ENCODE measurements at regions not wholly inside any gene's neighbourhood (a gene's known extent, or its start where the extent isn't known, plus 50 kb on each side); places are given as distances from the start of the nearest gene placed in this dataset.

DNA sequence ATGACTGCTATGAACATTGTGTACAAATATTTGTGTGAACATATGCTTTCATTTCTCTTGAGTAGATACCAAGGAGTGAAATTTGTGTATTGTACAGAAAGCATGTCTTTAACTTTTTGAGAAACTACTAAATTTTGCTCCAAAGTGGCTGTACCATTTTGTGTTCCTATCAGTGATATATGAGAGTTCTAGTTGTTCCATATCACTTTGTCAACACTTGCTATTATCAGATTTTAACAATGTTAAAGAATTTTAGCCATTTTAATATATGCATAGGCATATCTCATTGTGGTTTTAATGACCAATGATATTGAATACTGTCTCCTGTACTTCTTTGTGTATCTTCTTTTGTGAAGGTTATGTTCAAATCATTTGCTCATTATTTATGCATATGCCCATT, 142.9 kb upstream of the NR3C1 start:
- no peak overlapping the region for H4K91ac ChIP-seq (replicated peaks; ENCODE audit: insufficient read length, low read length)
- H3K9me3 ChIP-seq (ENCODE audit: insufficient read depth in 2 of 2, low read depth in 1 of 2, low read length in 1 of 2), result no peaks in the 10 kb centered on the region; a peak in 1 of 4 replicates
- no peaks in the 10 kb centered on the region for H3K23me2 ChIP-seq (ENCODE audit: low read depth, low read length)
- H4K8ac ChIP-seq (ENCODE audit: extremely low read depth, insufficient read depth, low read length), result no peak overlapping the region
- no peak overlapping the region for H2BK12ac ChIP-seq (ENCODE audit: low read depth, low read length)
- no peak overlapping the region for H3K4me3 ChIP-seq (ENCODE audit: extremely low read depth in 1 of 4, insufficient read depth in 2 of 4, low read depth in 3 of 4, low read length in 4 of 4)
- H2AK5ac ChIP-seq (ENCODE audit: low read depth, low read length), result no peak overlapping the region
- no peak overlapping the region for H2BK20ac ChIP-seq (ENCODE audit: low read length)
- H4K5ac ChIP-seq (ENCODE audit: insufficient read length, low read depth, low read length), result no peak overlapping the region
- H3K36me3 ChIP-seq (ENCODE audit: control insufficient read depth in 2 of 4, insufficient read depth in 4 of 4, low read length in 3 of 4), result no peaks in the 10 kb centered on the region
- no peaks in the 10 kb centered on the region for H3K27me3 ChIP-seq (replicated peaks in 1 of 4; ENCODE audit: control insufficient read depth in 3 of 4, extremely low read depth in 1 of 4, insufficient read depth in 3 of 4, low read length in 3 of 4)
- H3K9ac ChIP-seq (replicated peaks in 1 of 4; ENCODE audit: extremely low read depth in 1 of 4, low read depth in 3 of 4, low read length in 3 of 4), result no peak overlapping the region
- TF ChIP-seq TBP (IDR thresholded peaks at IDR 0.05; ENCODE audit: low read depth, low read length), result no peak
- no peak for TF ChIP-seq RFX5 (IDR thresholded peaks at IDR 0.05; ENCODE audit: borderline replicate concordance, low read depth, low read length)
- no peak for TF ChIP-seq GABPA (IDR thresholded peaks at IDR 0.05; ENCODE audit: borderline replicate concordance, insufficient read depth, low read length)
- no peak for TF ChIP-seq SRF (IDR thresholded peaks at IDR 0.05; ENCODE audit: low read depth, low read length)
- TF ChIP-seq, protein P1, sequence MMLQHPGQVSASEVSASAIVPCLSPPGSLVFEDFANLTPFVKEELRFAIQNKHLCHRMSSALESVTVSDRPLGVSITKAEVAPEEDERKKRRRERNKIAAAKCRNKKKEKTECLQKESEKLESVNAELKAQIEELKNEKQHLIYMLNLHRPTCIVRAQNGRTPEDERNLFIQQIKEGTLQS (IDR thresholded peaks at IDR 0.05; ENCODE audit: insufficient read depth, low read depth, low read length), result no peak
- no peak for TF ChIP-seq SIRT6 (IDR thresholded peaks at IDR 0.05; ENCODE audit: low read length)
- FAIRE-seq (no peak), DNase-seq (ENCODE audit: low read depth in 1 of 2, low spot score in 2 of 2) (no peak)
- no peak overlapping the region for H3K23ac ChIP-seq (ENCODE audit: insufficient read length)
- no peak overlapping the region for H3K56ac ChIP-seq (replicated peaks; ENCODE audit: insufficient read length, low read depth, low read length)
- H3K79me2 ChIP-seq (ENCODE audit: control insufficient read depth in 1 of 2, insufficient read depth in 2 of 2, low read length in 2 of 2), result no peaks in the 10 kb centered on the region
- H2BK5ac ChIP-seq (ENCODE audit: low read depth, low read length), result no peak overlapping the region
- no peaks in the 10 kb centered on the region for H4K20me1 ChIP-seq (replicated peaks in 1 of 2; ENCODE audit: control insufficient read depth in 1 of 2, insufficient read depth in 2 of 2, low read length in 2 of 2)
- no peak overlapping the region for H2BK120ac ChIP-seq (replicated peaks; ENCODE audit: low read depth, low read length)
- no peaks in the 10 kb centered on the region; a peak in 1 of 7 replicates for H3K4me1 ChIP-seq (replicated peaks in 1 of 4; ENCODE audit: control insufficient read depth in 3 of 4, insufficient read depth in 4 of 4, low read length in 3 of 4)
- no peak overlapping the region for H2BK15ac ChIP-seq (ENCODE audit: low read length)
- H2AFZ ChIP-seq (ENCODE audit: low read length), result no peak overlapping the region
- H3K79me1 ChIP-seq (ENCODE audit: low read depth, low read length), result no peaks in the 10 kb centered on the region
- H3K18ac ChIP-seq (ENCODE audit: extremely low read depth, low read length), result no peak overlapping the region
- ChIA-PET POLR2A (ENCODE audit: partially characterized antibody) (no interaction called here), CTCF (ENCODE audit: partially characterized antibody) (no interaction called here)
- no peak overlapping the region for H3K4me2 ChIP-seq (ENCODE audit: insufficient read depth in 1 of 2, low read depth in 2 of 2, low read length in 2 of 2)
- H3K14ac ChIP-seq (ENCODE audit: insufficient read length), result no peak overlapping the region
- no peak overlapping the region for H3K27ac ChIP-seq (ENCODE audit: low read depth, low read length)
- H3K4ac ChIP-seq (replicated peaks; ENCODE audit: insufficient read length, low read depth, low read length), result no peak overlapping the region
